GM12892 (cell line): ENCODE measurements at regions not wholly inside any gene's neighbourhood (a gene's known extent, or its start where the extent isn't known, plus 50 kb on each side); places are given as distances from the start of the nearest gene placed in this dataset.

Experiments
- POLR2A ChIP-seq: IDR thresholded peaks from 2 replicates; pipeline ENCODE4 v1.6.1; 2011; ENCODE audit warnings: low read depth, low read length, control low read depth
- POLR2AphosphoS5 ChIP-seq: IDR thresholded peaks from 2 replicates; pipeline ENCODE4 v1.6.1; 2011; ENCODE audit warnings: low read depth, low read length, control low read depth
- TAF1 ChIP-seq: IDR thresholded peaks from 2 replicates; pipeline ENCODE4 v1.6.1; 2011; ENCODE audit warnings: low read depth, mild to moderate bottlenecking, control low read depth, low read length, borderline replicate concordance

DNA sequence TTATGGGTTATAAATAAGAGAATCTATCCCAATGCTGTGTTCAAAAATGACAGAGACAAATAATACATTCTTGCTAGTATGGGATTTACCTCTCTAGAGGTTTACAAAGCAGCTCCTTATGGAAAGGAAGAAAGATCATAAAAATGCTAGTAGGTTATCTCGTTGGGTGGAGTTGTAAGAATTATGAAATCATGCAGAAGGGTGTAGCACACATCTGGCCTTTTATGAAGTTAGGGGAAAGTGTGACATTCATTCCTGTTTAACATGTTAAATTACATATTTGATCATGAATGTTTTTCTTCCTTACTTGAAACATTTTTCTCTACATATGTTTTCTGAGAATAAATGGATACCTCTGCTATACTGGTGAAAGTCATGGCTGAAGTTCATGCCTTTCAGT, 414.2 kb downstream of the SH3GL2 start:
- TF ChIP-seq POLR2A (no peak), TAF1 (no peak), POLR2AphosphoS5 (no peak)
